ENCODE measurements at regions not wholly inside any gene's neighbourhood (a gene's known extent, or its start where the extent isn't known, plus 50 kb on each side); places are given as distances from the start of the nearest gene placed in this dataset.

GRCh38 chr9:134504106-134504385 is 137.6 kb upstream of the COL5A1 start:
- no peak overlapping the region for H3K4me3 ChIP-seq (ENCODE audit: severe bottlenecking)
- DNase-seq (ENCODE audit: low spot score) (no peak), ATAC-seq (ENCODE audit: low read depth) (no peak)
- no peaks in the 10 kb centered on the region for H3K9me3 ChIP-seq (ENCODE audit: severe bottlenecking)
- no peaks in the 10 kb centered on the region for H3K36me3 ChIP-seq (ENCODE audit: low read depth)
- TF ChIP-seq CTCF (IDR thresholded peaks at IDR 0.05; ENCODE audit: poor library complexity, severe bottlenecking): no peak
- no peak overlapping the region for H3K27ac ChIP-seq (ENCODE audit: poor library complexity, severe bottlenecking)
- peaks cover 18% of the 10 kb centered on the region for H3K27me3 ChIP-seq (ENCODE audit: insufficient read depth, poor library complexity, severe bottlenecking)
- H3K4me1 ChIP-seq (ENCODE audit: insufficient read depth, poor library complexity, severe bottlenecking): peaks cover 8% of the 10 kb centered on the region

- peaks cover 8% of the 10 kb centered on the region for H3K4me1 ChIP-seq (ENCODE audit: insufficient read depth, poor library complexity, severe bottlenecking)
- no peak overlapping the region for H3K4me3 ChIP-seq (ENCODE audit: severe bottlenecking)
- H3K27me3 ChIP-seq (ENCODE audit: insufficient read depth, poor library complexity, severe bottlenecking): peaks cover 18% of the 10 kb centered on the region
- no peak for DNase-seq (ENCODE audit: low spot score)
- no peak for TF ChIP-seq CTCF (IDR thresholded peaks at IDR 0.05; ENCODE audit: poor library complexity, severe bottlenecking)
- no peaks in the 10 kb centered on the region for H3K9me3 ChIP-seq (ENCODE audit: severe bottlenecking)
- H3K27ac ChIP-seq (ENCODE audit: poor library complexity, severe bottlenecking): no peak overlapping the region
- ATAC-seq (ENCODE audit: low read depth): no peak
- H3K36me3 ChIP-seq (ENCODE audit: low read depth): no peaks in the 10 kb centered on the region
Measured at GRCh38 chr9:134505032-134505431, 136.6 kb upstream of the COL5A1 start.

GRCh38 chr9:134509281-134509680 is 132.3 kb upstream of the COL5A1 start:
- ATAC-seq (ENCODE audit: low read depth): no peak
- Histone ChIP-seq H3K27me3 (ENCODE audit: insufficient read depth, poor library complexity, severe bottlenecking) (no peaks in the 10 kb centered on the region), H3K36me3 (ENCODE audit: low read depth) (no peaks in the 10 kb centered on the region)

GRCh38 chr9:134509817-134510216 is 131.8 kb upstream of the COL5A1 start:
- ATAC-seq (ENCODE audit: low read depth) (no peak), DNase-seq (ENCODE audit: low spot score) (no peak)
- H3K9me3 ChIP-seq (ENCODE audit: severe bottlenecking): no peaks in the 10 kb centered on the region
- H3K27ac ChIP-seq (ENCODE audit: poor library complexity, severe bottlenecking): no peak overlapping the region
- TF ChIP-seq CTCF (IDR thresholded peaks at IDR 0.05; ENCODE audit: poor library complexity, severe bottlenecking): no peak
- H3K4me1 ChIP-seq (ENCODE audit: insufficient read depth, poor library complexity, severe bottlenecking): no peaks in the 10 kb centered on the region
- H3K27me3 ChIP-seq (ENCODE audit: insufficient read depth, poor library complexity, severe bottlenecking): no peaks in the 10 kb centered on the region
- no peak overlapping the region for H3K4me3 ChIP-seq (ENCODE audit: severe bottlenecking)
- H3K36me3 ChIP-seq (ENCODE audit: low read depth): no peaks in the 10 kb centered on the region

More at GRCh38 chr9:134509281-134509680, 132.3 kb upstream of the COL5A1 start:
- Histone ChIP-seq H3K9me3 (ENCODE audit: severe bottlenecking) (no peaks in the 10 kb centered on the region), H3K4me1 (ENCODE audit: insufficient read depth, poor library complexity, severe bottlenecking) (no peaks in the 10 kb centered on the region), H3K27ac (ENCODE audit: poor library complexity, severe bottlenecking) (no peak overlapping the region), H3K4me3 (ENCODE audit: severe bottlenecking) (no peak overlapping the region)
- no peak for TF ChIP-seq CTCF (IDR thresholded peaks at IDR 0.05; ENCODE audit: poor library complexity, severe bottlenecking)
- no peak for DNase-seq (ENCODE audit: low spot score)

GRCh38 chr9:134514503-134514902 is 127.1 kb upstream of the COL5A1 start:
- no peak overlapping the region for H3K27ac ChIP-seq (ENCODE audit: poor library complexity, severe bottlenecking)
- no peaks in the 10 kb centered on the region for H3K27me3 ChIP-seq (ENCODE audit: insufficient read depth, poor library complexity, severe bottlenecking)
- no peak overlapping the region for H3K4me3 ChIP-seq (ENCODE audit: severe bottlenecking)
- no peaks in the 10 kb centered on the region for H3K36me3 ChIP-seq (ENCODE audit: low read depth)
- DNase-seq (ENCODE audit: low spot score) (no peak), ATAC-seq (ENCODE audit: low read depth) (no peak)
- no peaks in the 10 kb centered on the region for H3K9me3 ChIP-seq (ENCODE audit: severe bottlenecking)
- no peak for TF ChIP-seq CTCF (IDR thresholded peaks at IDR 0.05; ENCODE audit: poor library complexity, severe bottlenecking)
- H3K4me1 ChIP-seq (ENCODE audit: insufficient read depth, poor library complexity, severe bottlenecking): no peaks in the 10 kb centered on the region
